SK-N-SH treated with all-trans-retinoic acid at 6 μM for 48 hours (cell line): ENCODE measurements at regions not wholly inside any gene's neighbourhood (a gene's known extent, or its start where the extent isn't known, plus 50 kb on each side); places are given as distances from the start of the nearest gene placed in this dataset.

Experiments used
- ATAC-seq: fragments of 200-7000 bp; cut with Tn5 transposase; 3 replicates; pipeline ENCODE4 v1.9.1; 2020; ENCODE audit warnings: mild to moderate bottlenecking, moderate library complexity
- ARNTL ChIP-seq: fragments of 450-650 bp; formaldehyde crosslinking; IDR thresholded peaks from 2 replicates; pipeline ENCODE4 v1.5.0; 2020; ENCODE audit warnings: low read depth, mild to moderate bottlenecking, moderate library complexity, borderline replicate concordance
- BACH2 ChIP-seq: fragments of 250-450 bp; sonication (Bioruptor Pico); IDR thresholded peaks from 2 replicates; pipeline ENCODE4 v1.9.0; 2021; ENCODE audit warnings: mild to moderate bottlenecking, borderline replicate concordance
- CSDC2 ChIP-seq: fragments of 250-450 bp; sonication (Bioruptor Pico); IDR thresholded peaks from 2 replicates; pipeline ENCODE4 v1.5.0; 2020; ENCODE audit warnings: mild to moderate bottlenecking, moderate library complexity
- GLIS3 ChIP-seq: fragments of 250-450 bp; sonication (Bioruptor Pico); IDR thresholded peaks from 2 replicates; pipeline ENCODE4 v1.5.0; 2020; ENCODE audit warnings: mild to moderate bottlenecking, moderate library complexity
- ISL1 ChIP-seq: fragments of 250-450 bp; sonication (Bioruptor Pico); IDR thresholded peaks from 2 replicates; pipeline ENCODE4 v2.1.2; 2022; ENCODE audit warnings: mild to moderate bottlenecking, moderate library complexity
- OSR1 ChIP-seq: fragments of 250-450 bp; sonication (Bioruptor Pico); IDR thresholded peaks from 2 replicates; pipeline ENCODE4 v1.8.0; 2022; ENCODE audit warnings: moderate library complexity, mild to moderate bottlenecking, inconsistent platforms
- RARB ChIP-seq: fragments of 250-450 bp; sonication (Bioruptor Pico); IDR thresholded peaks from 2 replicates; pipeline ENCODE4 v1.8.0; 2021; ENCODE audit warnings: mild to moderate bottlenecking, moderate library complexity
- SNAI2 ChIP-seq: fragments of 250-450 bp; sonication (Bioruptor Pico); IDR thresholded peaks from 2 replicates; pipeline ENCODE4 v1.5.0; 2020; ENCODE audit warnings: mild to moderate bottlenecking, moderate library complexity
- TCF4 ChIP-seq: fragments of 250-450 bp; sonication (Bioruptor Pico); IDR thresholded peaks from 2 replicates; pipeline ENCODE4 v1.8.0; 2021; ENCODE audit warnings: mild to moderate bottlenecking, moderate library complexity, borderline replicate concordance
- TOX ChIP-seq: fragments of 250-450 bp; sonication (Bioruptor Pico); IDR thresholded peaks from 2 replicates; pipeline ENCODE4 v1.8.0; 2021; ENCODE audit warnings: mild to moderate bottlenecking, moderate library complexity, borderline replicate concordance
- ZC3H10 ChIP-seq: fragments of 250-450 bp; sonication (Bioruptor Pico); IDR thresholded peaks from 2 replicates; pipeline ENCODE4 v1.5.1; 2021; ENCODE audit warnings: mild to moderate bottlenecking, moderate library complexity
- ZFP3 ChIP-seq: fragments of 250-450 bp; sonication (Bioruptor Pico); IDR thresholded peaks from 2 replicates; pipeline ENCODE4 v1.5.0; 2020; ENCODE audit warnings: mild to moderate bottlenecking, moderate library complexity
- ZFP30 ChIP-seq: fragments of 450-650 bp; formaldehyde crosslinking; IDR thresholded peaks from 2 replicates; pipeline ENCODE4 v1.5.0; 2022; ENCODE audit warnings: mild to moderate bottlenecking, moderate library complexity
- ZNF565 ChIP-seq: fragments of 450-650 bp; formaldehyde crosslinking; conservative IDR thresholded peaks from 2 replicates; pipeline ENCODE4 v1.5.0; 2020; ENCODE audit warnings: low read depth, mild to moderate bottlenecking, moderate library complexity
- ZNF70 ChIP-seq: fragments of 450-650 bp; formaldehyde crosslinking; IDR thresholded peaks from 2 replicates; pipeline ENCODE4 v1.5.0; 2020; ENCODE audit warnings: mild to moderate bottlenecking, moderate library complexity
- ZNF8 ChIP-seq: fragments of 450-650 bp; formaldehyde crosslinking; IDR thresholded peaks from 2 replicates; pipeline ENCODE4 v1.5.0; 2020; ENCODE audit warnings: mild to moderate bottlenecking, moderate library complexity
- TF ChIP-seq, protein P1 (sequence below): fragments of 250-450 bp; sonication (Bioruptor Pico); IDR thresholded peaks from 2 replicates; pipeline ENCODE4 v1.8.0; 2021; ENCODE audit warnings: low read depth, mild to moderate bottlenecking, moderate library complexity, borderline replicate concordance
- TF ChIP-seq, protein P2 (sequence below): fragments of 250-450 bp; sonication (Bioruptor Pico); IDR thresholded peaks from 2 replicates; pipeline ENCODE4 v1.5.1; 2021; ENCODE audit warnings: mild to moderate bottlenecking, moderate library complexity
- TF ChIP-seq, protein P3 (sequence below): fragments of 250-450 bp; sonication (Bioruptor Pico); IDR thresholded peaks from 2 replicates; pipeline ENCODE4 v1.5.0; 2020; ENCODE audit warnings: mild to moderate bottlenecking, moderate library complexity
- TF ChIP-seq, protein P4 (sequence below): fragments of 250-450 bp; sonication (Bioruptor Pico); IDR thresholded peaks from 2 replicates; pipeline ENCODE4 v1.8.0; 2020; ENCODE audit warnings: mild to moderate bottlenecking, moderate library complexity, borderline replicate concordance
- TF ChIP-seq, protein P5 (sequence below): fragments of 250-450 bp; sonication (Bioruptor Pico); IDR thresholded peaks from 2 replicates; pipeline ENCODE4 v1.5.1; 2020; ENCODE audit warnings: low read depth, mild to moderate bottlenecking, moderate library complexity

DNA sequence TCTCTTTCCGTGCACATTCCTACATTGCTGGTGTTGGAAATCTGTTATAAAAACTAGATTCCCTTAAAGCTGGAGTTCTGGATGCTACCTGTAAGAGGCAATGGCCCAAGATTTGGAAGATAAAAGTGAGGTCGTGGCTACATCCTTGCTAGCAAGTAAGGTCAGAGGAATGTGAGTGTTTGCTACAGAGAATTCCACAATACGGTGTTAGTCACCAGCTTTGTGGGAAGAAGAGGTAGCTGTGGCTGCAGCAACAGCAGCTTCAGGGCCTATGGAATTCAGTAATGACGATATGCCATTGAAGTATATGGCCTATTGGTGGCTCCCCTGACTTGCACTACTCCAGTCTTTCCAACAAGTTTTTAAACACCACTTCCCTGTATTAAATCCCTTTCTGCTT is 227.7 kb upstream of the TMEM260 start:
- ATAC-seq: no peak
- TF ChIP-seq TCF4: no peak
- TF ChIP-seq, protein P1, sequence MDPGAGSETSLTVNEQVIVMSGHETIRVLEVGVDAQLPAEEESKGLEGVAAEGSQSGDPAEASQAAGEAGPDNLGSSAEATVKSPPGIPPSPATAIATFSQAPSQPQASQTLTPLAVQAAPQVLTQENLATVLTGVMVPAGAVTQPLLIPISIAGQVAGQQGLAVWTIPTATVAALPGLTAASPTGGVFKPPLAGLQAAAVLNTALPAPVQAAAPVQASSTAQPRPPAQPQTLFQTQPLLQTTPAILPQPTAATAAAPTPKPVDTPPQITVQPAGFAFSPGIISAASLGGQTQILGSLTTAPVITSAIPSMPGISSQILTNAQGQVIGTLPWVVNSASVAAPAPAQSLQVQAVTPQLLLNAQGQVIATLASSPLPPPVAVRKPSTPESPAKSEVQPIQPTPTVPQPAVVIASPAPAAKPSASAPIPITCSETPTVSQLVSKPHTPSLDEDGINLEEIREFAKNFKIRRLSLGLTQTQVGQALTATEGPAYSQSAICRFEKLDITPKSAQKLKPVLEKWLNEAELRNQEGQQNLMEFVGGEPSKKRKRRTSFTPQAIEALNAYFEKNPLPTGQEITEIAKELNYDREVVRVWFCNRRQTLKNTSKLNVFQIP (CRISPR knock-in tag): no peak
- TF ChIP-seq ZNF565 (CRISPR knock-in tag): no peak

DNA sequence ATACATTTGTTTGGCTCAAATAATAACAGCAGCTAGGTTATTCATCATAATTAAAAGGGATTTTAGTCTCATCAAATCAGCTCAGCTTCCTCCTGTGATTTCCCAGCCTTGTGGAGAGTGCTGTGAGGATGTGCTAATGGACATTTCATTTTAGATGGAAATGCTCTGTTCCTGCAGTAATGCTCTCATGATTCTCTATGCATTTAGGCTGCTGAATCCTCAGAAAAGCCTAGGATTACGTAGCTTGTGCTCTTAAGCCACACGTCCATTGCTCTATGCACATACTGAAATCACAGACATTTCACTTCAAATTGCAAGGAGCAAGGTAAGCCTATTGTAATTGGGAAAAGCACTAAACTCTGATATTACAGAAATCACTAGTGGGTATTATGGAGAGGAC is 226.6 kb upstream of the TMEM260 start:
- no peak for ATAC-seq
- no peak for TF ChIP-seq ARNTL (CRISPR knock-in tag)
- no peak for TF ChIP-seq ZFP30 (CRISPR knock-in tag)
- no peak for TF ChIP-seq ZNF70 (CRISPR knock-in tag)
- TF ChIP-seq ISL1: no peak
- TF ChIP-seq, protein P1 (CRISPR knock-in tag): no peak
- no peak for TF ChIP-seq GLIS3 (CRISPR knock-in tag)
- TF ChIP-seq ZNF565 (CRISPR knock-in tag): no peak
- TF ChIP-seq OSR1 (CRISPR knock-in tag): no peak
- TF ChIP-seq CSDC2 (CRISPR knock-in tag): no peak
- no peak for TF ChIP-seq ZC3H10
- no peak for TF ChIP-seq TOX (CRISPR knock-in tag)
- TF ChIP-seq, protein P2, sequence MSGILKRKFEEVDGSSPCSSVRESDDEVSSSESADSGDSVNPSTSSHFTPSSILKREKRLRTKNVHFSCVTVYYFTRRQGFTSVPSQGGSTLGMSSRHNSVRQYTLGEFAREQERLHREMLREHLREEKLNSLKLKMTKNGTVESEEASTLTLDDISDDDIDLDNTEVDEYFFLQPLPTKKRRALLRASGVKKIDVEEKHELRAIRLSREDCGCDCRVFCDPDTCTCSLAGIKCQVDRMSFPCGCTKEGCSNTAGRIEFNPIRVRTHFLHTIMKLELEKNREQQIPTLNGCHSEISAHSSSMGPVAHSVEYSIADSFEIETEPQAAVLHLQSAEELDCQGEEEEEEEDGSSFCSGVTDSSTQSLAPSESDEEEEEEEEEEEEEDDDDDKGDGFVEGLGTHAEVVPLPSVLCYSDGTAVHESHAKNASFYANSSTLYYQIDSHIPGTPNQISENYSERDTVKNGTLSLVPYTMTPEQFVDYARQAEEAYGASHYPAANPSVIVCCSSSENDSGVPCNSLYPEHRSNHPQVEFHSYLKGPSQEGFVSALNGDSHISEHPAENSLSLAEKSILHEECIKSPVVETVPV (CRISPR knock-in tag): no peak
- no peak for TF ChIP-seq BACH2 (CRISPR knock-in tag)
- TF ChIP-seq, protein P3, sequence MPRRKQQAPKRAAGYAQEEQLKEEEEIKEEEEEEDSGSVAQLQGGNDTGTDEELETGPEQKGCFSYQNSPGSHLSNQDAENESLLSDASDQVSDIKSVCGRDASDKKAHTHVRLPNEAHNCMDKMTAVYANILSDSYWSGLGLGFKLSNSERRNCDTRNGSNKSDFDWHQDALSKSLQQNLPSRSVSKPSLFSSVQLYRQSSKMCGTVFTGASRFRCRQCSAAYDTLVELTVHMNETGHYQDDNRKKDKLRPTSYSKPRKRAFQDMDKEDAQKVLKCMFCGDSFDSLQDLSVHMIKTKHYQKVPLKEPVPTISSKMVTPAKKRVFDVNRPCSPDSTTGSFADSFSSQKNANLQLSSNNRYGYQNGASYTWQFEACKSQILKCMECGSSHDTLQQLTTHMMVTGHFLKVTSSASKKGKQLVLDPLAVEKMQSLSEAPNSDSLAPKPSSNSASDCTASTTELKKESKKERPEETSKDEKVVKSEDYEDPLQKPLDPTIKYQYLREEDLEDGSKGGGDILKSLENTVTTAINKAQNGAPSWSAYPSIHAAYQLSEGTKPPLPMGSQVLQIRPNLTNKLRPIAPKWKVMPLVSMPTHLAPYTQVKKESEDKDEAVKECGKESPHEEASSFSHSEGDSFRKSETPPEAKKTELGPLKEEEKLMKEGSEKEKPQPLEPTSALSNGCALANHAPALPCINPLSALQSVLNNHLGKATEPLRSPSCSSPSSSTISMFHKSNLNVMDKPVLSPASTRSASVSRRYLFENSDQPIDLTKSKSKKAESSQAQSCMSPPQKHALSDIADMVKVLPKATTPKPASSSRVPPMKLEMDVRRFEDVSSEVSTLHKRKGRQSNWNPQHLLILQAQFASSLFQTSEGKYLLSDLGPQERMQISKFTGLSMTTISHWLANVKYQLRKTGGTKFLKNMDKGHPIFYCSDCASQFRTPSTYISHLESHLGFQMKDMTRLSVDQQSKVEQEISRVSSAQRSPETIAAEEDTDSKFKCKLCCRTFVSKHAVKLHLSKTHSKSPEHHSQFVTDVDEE: no peak
- TF ChIP-seq TCF4: no peak
- no peak for TF ChIP-seq SNAI2 (CRISPR knock-in tag)
- TF ChIP-seq, protein P4, sequence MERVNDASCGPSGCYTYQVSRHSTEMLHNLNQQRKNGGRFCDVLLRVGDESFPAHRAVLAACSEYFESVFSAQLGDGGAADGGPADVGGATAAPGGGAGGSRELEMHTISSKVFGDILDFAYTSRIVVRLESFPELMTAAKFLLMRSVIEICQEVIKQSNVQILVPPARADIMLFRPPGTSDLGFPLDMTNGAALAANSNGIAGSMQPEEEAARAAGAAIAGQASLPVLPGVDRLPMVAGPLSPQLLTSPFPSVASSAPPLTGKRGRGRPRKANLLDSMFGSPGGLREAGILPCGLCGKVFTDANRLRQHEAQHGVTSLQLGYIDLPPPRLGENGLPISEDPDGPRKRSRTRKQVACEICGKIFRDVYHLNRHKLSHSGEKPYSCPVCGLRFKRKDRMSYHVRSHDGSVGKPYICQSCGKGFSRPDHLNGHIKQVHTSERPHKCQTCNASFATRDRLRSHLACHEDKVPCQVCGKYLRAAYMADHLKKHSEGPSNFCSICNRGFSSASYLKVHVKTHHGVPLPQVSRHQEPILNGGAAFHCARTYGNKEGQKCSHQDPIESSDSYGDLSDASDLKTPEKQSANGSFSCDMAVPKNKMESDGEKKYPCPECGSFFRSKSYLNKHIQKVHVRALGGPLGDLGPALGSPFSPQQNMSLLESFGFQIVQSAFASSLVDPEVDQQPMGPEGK (CRISPR knock-in tag): no peak
- TF ChIP-seq, all 23 proteins: peak for 0

DNA sequence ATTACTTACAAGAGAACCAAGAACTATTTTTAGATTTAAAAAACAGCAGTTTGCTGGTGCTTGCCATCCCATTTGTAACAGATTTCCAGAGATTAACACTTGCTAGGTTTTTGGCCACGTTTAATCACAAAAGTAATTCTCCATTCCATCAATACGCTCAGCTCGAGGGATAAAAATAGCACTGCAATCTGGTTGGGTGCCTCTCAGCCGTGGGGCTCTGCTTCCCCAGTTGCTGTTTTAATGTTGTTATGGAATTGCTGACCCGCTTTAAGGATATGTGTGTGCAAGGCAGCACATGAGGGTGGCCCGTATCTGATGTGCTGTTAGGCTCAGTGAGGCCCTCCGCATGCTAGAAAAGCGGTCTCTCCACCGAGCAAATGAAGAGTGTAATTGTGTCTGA is 222.2 kb upstream of the TMEM260 start:
- no peak for ATAC-seq
- TF ChIP-seq ZFP3 (no peak), GLIS3 (CRISPR knock-in tag) (no peak), ZFP30 (CRISPR knock-in tag) (no peak), OSR1 (CRISPR knock-in tag) (no peak), ZNF8 (no peak), ISL1 (no peak), ZC3H10 (no peak), ZNF70 (CRISPR knock-in tag) (no peak), CSDC2 (CRISPR knock-in tag) (no peak), RARB (CRISPR knock-in tag) (no peak)
- TF ChIP-seq, protein P5, sequence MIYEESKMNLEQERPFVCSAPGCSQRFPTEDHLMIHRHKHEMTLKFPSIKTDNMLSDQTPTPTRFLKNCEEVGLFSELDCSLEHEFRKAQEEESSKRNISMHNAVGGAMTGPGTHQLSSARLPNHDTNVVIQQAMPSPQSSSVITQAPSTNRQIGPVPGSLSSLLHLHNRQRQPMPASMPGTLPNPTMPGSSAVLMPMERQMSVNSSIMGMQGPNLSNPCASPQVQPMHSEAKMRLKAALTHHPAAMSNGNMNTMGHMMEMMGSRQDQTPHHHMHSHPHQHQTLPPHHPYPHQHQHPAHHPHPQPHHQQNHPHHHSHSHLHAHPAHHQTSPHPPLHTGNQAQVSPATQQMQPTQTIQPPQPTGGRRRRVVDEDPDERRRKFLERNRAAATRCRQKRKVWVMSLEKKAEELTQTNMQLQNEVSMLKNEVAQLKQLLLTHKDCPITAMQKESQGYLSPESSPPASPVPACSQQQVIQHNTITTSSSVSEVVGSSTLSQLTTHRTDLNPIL (CRISPR knock-in tag): no peak
- TF ChIP-seq, protein P2 (CRISPR knock-in tag): no peak
- TF ChIP-seq, protein P4 (CRISPR knock-in tag): no peak
- TF ChIP-seq, protein P1 (CRISPR knock-in tag): no peak
